Stimulated activated CD4-positive, alpha-beta T cell treated with anti-CD3 and anti-CD28 coated beads, Interleukin-1b, Interleukin-23, amount 100 ng/mL, for 4 hours (primary cell): ENCODE measurements at regions not wholly inside any gene's neighbourhood (a gene's known extent, or its start where the extent isn't known, plus 50 kb on each side); places are given as distances from the start of the nearest gene placed in this dataset.

ENCODE experiments used
- DNase-seq, 2 donors: peaks; one replicate each; pipeline ENCODE4 v3.0.0-alpha.2; 2020; ENCODE audit warnings: low read depth in 2 of 2

DNA sequence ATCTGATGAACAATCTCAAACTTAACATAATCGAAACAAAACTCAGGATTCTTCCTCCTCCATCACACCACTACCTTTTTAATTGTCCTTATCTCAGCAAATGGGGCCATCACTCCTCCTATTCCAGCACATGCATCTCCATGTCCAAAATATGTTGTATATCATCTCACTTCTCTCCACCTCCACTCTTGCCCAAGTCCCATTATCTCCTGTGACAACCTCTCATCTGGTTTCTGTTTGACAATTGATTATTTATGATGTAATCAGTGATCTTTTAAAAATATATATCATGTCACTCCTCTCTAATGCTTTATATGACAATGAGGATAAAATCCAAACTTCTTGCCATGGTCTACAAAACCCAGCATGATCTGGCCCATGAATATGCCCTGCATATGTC lies 200.8 kb upstream of the HMGA2 start:
- DNase-seq = no peak

DNA sequence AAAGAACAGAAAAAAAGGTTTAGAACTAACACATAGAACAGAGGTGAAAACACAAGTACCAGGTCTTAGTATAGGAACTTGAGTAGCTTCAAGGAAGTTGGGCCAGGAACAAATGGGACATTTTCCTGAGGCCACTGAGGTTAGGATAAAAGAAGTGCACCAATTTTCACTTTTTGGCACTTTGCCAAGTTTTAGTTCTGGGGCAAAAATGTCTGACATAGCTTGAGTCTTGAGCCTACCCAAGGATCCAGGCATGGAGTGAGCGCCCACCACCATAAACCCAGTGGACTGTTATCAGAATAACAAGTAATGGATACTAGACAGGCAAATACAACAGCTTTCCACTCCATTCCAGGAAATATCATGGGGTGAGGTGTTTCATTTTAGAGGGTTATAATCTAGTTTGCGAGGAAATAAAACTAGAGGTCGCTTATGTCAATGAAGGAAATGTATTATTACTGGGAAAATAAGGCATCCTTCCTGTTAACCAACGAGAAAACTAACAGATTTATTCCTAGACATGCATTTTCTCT lies 199.7 kb upstream of the HMGA2 start:
- no peak for DNase-seq

DNA sequence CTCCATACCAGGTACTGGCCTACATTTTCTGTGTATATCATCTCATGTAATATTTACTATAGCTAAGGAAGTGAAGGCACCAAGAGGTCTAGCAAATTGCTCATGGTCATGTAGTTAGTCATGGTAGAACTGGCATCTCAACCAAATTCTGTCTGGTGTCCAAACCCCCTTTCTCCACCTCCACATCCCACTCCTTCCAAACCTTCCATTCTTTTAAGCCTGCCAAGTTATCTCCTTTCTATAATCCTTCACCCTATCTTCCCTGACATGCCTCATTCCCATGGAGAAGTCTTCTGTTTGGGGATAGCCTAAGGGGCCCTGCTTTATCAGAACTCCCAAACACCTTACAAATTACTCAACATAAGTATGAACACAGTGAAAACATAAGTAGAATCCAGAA lies 196.2 kb upstream of the HMGA2 start:
- no peak for DNase-seq

DNA sequence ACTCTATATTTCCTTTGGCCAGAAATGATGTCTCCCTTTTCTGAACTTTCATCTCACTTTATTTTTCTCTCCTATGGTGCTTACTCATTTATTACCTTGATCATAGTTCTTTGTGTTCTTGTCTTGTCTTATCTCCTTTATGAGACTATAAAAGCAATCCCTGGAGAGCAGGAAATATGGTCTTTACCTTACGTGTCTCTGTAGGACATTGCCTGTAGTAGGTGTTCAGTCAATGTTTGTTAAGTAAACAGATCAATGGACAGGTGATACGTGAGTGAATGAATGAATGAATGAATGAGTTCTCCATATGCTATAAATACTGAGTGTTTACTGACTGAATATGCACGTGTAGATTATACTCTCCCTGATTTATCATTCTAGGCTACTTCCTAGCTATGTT lies 193.7 kb upstream of the HMGA2 start:
- no peak for DNase-seq

DNA sequence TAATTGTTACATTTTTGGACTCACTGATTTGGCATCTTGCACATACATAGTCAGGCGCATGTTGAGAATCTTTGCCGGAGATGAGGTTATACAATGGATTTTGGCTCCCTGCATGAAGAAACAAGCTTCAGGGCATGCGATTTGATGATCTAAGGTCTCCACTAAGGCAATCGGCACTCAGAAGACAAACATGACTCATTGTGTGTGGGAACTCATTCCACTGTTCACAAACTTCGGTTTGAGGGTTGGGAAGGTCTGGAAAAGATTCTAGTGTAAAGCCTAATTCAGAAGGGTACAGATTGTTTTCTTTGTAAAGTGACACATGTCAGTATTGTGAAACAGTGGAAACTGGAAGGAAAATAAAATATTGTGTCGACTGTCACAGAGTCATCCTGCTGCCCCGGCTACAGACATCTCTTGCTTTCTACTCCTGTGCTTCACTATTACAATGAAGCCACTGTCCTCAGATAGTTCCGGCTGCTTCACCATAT lies 192.6 kb upstream of the HMGA2 start:
- no peak for DNase-seq

DNA sequence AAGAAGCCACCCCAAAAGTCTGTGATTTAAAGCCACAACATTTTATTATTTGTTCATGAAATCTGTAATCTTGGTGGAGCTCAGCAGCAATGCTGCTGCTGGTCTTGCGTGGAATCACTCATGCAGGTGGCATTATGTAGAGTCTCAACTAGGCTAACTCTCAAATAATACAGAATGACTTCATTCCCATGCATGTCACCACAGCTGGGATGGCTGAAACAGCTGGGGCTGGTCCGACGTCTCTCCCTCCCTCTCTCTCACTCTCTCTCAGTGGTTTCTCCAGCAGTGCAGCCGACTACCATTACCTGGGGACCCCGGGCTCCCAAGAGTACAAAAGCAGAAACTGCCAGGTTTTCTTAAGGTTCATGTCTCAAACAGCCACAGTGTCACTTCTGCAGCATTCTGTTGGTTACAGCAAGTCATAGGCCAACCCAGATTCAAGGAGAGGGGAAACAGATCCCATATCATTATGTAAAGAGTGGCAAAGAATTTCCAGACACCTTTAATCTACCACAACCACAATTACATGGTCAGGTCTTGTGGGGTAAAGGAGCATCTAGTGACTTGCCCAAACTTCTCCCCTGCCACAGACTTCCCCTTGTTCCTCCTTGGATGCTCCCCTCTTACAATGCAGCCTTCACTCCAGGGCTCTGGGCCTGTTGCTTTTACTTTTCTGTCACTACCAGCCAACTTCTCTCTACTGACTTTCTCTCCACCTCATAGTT lies 192.0 kb upstream of the HMGA2 start:
- no peak for DNase-seq

DNA sequence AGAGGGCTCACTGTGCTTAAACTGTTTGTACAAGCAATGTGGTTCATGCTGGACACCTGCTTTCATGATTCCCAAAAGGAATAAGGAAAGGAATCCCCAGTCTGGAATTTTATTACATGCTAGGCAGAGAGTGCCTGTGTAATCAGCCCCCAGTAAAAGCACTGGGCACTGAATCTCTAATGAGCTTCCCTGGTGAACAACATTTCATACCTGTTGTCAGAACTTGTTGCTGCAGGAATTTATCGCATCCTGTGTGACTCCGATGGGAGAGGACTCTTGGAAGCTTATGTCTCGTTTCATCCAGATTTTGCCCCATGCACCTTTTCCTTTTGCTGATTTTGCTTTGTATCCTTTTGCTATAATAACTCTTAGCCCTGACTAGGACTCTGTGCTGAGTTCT lies 190.2 kb upstream of the HMGA2 start:
- DNase-seq = no peak

DNA sequence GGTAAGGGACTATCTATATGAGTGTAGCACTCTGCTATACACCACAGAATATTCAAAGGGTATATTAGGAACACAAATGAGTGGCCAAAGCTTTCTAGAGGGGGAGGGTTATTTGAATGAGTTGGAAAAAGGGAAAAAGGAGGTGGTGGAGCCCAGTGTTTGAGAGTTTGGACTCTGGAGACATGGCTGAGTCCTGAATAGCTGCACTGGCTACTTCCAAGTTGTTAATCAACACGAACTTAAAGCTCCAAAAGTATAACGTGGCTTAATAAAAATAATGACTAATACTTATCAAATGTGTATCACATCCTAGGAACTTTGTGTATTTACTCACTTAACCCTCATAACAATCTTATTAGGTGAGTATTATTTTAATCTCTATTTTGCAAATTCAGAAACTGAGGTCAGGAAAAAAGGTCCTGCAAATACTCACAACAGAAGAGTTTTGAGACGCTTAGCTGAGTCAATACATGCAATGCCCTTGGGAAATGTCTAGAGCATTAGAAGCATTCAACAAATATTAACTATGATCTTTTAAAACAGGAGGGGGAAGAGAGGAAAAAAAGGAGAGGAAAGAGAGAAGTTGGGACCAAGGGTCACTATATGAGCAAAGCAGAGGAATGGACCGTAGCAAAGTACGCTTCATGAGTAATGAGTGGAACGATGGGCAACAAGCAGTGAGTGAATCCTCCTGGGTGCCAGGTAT lies 189.5 kb upstream of the HMGA2 start:
- DNase-seq = no peak

DNA sequence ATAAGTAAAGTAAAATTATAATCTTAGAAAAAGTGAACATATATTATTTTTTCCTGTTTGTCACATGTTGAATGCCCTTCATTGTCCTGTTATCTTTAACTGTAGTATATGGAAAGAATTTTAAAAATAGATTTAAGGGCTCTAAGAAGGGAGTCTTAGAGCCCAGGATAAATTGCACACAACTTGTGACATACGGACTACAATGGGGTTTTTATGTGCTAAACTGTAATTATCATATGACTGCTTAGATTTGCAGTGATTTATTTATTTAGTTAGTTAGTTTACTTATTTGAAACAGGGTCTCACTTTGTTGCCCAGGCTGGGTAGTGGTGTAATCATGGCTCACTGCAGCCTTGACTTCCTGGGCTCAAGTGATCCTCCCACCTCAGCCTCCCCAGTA lies 187.8 kb upstream of the HMGA2 start:
- DNase-seq = no peak

DNA sequence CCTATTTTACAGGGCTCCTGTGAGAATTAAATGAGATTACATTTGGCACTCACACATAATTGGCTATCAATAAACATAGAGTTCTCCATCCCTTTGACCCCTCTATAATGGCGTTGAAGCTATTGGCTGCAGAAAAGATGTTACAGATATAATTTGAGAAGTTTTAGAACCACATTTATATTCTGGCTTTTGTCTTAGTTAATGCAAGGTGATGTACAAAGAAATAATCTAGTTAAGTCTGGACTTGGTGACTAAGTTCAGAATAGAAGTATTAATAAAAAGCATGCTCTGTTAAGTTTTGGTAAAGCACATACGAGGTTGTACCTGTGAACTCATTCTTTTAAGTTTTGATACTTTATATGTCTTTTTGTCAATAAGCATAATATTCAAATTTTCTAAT lies 187.1 kb upstream of the HMGA2 start:
- DNase-seq = no peak

DNA sequence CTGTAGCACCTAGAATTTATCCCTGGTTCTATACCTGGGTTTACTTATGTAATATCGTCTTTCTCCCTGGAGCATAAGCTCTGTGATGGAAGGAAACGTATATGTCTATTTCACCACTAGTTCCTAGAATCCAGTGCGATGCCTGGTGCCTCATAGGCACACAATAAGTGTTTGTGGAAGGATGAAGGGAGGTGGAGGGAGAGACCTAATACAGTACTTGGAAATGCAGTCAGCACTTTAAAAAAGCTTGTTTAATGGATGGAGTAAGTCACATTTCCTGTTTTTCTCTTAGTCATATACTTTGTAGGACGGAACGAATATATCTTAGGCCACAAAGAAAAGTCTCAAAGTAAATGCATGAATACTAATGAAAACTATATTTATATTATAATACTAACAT lies 186.5 kb upstream of the HMGA2 start:
- no peak for DNase-seq

DNA sequence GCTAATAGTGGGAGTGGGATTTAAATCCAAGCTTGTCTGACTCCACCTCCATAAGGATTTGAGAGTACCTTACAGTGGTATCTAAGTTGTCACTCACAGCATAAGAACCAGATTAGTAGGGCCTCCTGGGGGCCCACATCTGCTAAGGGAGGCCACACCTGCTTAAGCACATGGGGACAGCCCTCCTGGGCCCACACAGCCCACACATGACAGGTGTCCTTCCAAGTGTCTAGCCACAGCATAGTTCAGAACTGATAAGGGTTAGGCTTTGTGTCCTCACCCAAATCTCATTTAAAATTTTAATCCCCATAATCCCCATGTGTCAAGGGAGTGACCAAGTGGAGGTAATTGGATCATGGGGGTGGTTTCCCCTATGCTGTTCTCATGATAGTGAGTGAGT lies 186.0 kb upstream of the HMGA2 start:
- DNase-seq = no peak

DNA sequence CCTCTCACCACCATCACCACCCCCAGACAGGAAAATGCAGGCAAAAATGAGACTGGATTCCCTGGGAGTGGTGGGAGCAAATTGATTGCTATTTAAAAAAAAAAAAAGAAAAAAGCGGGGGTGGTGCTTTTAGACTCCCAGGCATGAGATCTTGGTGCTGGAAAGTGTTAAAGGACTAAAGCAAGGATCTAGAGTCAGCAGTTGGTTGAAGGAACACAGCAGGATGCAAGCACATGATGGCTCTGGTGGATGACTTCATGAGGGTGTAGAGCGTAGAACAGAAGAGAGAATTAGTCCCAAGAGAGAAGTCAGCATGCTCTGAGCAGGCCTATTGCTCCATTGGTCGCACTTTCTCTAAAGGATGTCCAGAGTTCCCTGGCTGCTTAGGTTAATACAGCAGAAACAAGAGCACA lies 183.8 kb upstream of the HMGA2 start:
- no peak for DNase-seq

DNA sequence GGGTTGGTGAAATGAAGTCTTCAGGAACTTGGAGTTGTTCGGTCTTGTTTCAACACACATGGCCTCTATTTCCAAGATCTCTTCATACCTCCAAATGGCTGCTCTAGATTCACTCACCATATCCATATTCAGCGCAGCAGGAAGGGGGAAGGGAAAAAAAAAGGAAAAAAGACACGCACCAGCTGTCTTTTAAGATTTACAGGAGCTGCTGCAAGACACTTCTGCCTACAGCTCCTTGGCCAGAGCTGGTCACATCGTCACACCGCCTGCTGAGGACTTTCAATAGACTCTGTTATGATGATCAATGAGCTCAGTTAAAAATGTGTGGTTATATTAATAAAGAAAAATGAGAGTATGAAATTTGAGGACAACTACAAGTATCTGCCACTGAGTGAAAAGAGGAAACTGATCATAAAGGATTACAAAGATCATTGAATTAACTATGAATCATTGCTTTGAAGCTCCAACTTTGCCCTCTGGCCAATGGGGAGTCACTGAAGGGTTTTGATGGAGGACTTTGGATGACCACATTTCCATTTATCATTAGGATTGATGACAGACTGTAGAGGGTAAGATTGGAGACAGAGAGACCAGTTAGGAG lies 182.1 kb upstream of the HMGA2 start:
- DNase-seq = no peak

DNA sequence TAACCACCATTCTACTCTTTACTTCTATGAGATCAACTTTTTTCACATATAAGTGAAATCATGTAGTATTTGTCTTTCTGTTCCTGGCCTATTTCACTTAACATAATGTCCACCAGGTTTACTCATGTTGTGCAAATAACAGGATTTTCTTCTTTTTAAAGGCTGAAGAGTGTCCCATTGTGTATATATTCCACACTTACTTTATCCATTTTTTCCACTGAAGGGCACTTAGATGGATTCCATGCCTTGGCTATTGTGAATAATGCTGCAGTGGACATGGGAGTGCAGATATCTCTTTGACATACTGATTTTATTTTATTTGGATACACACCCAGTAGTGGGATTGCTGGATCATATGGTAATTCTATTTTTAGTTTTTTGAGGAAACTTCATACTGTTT lies 181.1 kb upstream of the HMGA2 start:
- no peak for DNase-seq

DNA sequence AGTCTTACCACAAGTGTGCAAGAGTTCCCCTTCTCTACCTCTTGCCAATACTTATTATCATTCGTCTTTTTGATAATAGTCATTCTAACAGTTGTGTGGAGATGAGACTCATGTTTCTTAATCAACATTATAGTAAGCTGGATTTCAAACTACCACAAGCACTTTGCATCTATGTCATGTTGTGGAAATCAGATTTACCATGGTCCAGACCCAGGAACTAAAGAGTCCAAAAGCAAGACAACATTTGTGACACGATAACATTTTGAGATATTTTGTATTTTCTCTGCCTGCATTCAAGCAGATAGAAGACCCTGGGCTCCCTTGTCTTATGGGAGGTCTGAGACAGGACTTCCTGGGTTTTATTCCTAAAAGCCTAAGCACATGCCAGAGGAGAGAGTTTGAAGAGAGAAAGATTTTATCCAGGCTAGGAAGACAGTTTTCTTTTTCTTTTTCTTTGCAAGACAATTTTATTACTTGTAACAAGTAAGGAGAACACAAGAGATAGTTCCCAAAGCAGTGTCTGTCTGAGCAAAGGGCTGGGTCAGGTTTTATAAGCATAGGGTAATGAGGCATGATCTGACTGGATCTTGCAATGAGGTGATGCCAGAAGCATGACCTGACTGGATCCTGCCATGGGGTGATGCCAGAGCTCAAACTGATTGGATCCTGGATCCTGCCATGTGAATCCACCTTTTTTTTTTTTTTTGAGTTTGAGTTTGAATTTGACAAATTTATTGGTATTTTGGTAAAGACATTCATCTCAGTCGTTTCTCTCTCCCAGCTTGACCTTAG lies 180.5 kb upstream of the HMGA2 start:
- no peak for DNase-seq

DNA sequence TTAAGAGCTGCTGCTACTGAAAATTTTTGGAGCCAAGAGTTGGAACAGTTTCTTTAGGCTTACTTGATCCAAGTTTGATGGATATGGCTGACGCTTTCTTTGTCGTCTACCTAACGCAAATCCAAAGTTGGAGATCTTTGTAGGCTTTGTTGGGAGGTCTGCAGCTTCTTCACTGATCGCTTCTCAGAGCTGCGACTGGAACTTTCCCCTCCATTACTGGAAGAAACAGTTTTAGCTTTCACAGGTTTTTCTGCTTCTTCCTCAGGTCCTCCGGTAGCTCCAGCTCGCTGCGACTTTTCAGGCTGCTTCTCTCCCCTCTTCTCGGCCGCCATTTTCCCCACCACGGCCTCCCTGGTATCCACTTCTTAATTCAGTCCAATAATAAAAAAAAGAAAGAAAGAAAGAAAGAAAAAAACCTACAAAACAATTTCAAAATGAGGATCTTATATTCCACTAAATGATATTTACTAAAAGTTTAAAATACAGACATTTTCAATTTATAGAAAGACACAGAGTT lies 178.1 kb upstream of the HMGA2 start:
- no peak for DNase-seq

DNA sequence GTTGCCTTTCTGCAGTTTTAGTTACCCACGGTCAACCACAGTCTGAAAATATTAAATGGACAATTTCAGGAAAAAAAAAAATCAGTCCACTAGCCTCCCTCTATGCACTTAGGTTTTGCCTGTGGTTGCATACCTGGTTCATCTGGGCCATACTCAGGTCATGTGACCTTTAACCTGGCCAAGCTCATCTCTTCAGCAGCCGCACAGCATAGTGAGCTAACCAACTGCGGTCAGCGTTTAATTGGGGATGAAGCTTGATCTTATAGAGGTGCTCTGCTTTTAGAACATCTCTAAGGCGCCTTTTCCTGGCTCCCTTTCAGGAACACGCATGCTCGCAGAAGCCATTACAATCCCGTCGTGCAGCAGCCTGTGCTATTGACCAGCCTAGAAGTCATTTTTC lies 177.2 kb upstream of the HMGA2 start:
- no peak for DNase-seq

DNA sequence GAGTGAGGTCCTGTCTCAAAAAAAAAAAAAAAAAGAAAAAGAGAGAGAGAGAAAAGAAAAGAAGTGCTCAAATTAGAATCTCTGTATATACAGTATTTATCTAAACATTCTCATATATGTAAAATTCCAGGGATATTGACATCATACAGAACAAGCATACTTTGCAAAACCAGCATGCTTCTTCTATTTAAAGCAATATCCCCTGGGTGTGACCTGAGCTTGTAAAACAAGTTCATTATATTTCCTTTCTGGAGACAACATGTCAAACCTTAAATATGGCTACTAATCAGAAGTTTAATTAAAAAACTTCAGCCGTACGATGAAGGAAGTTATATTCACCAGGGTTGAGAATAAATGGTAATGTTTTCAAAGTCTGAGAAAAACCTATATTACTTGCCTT lies 175.8 kb upstream of the HMGA2 start:
- no peak for DNase-seq

DNA sequence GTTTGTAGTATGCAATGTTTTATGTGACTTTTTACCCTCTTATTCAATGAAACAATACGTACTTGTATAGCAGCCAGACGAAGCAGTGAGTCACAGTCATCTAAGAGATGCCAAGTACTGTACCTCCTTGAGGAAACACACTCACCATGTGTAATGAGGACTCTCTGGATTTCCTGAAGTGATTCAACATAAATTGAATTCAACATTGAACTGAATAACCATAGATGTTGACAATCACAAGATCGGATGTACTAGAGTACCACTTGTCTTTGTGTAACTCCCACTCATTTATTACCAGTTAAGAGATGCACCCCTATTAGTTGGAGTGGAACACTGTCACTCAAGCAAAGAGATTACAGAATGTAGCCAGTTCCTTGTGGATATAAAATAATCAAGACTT lies 175.2 kb upstream of the HMGA2 start:
- DNase-seq = no peak

DNA sequence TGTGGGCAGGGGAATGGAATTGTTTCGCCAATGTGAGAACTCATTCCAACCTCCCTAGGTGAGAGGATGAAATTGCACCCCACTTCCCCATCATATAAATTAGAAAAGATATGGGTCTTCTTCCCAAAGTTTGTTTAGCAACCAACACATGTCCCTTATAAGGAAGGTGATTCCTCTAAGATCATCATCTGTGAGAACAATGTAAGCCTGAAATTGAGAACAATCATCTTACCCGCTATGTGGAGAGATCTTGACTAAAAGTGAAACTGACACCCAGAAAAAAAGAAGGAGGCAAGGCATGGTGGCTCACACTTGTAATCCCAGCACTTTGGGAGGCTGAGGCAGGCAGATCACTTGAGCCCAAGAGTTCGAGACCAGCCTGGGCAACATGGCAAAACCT lies 173.2 kb upstream of the HMGA2 start:
- no peak for DNase-seq

DNA sequence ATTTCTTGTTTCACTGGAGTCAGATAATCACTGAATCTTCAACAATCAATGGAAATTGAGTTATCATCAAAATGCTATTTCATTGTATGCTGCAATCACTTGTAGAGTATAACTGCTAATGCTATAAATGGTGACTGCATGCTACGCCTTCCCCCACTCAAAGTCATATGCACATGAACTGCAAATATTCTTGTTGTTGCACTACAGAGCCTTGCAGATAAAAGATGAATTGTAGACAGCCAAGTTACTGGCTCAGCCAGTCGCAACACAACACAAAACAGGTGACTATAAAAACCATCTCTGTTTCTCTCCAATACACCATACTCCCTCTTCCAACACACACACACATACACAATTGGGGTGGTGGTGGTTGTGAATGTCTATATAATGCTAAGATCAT lies 171.0 kb upstream of the HMGA2 start:
- DNase-seq = no peak
